Neural cell (in vitro differentiated cells): ENCODE measurements at regions not wholly inside any gene's neighbourhood (a gene's known extent, or its start where the extent isn't known, plus 50 kb on each side); places are given as distances from the start of the nearest gene placed in this dataset.

Experiments
- H2AFZ ChIP-seq: fragments of 200-600, 300-800 bp; sonication (generic), shearing (Covaris generic); 2 replicates; pipeline ENCODE4 v1.6.0; 2014; ENCODE audit warnings: low read depth, mild to moderate bottlenecking, antibody characterized with exemption, low read length, moderate library complexity
- H3F3A ChIP-seq: fragments of 200-600 bp; shearing (Covaris generic); 2 replicates; pipeline ENCODE4 v1.6.1; 2016; ENCODE audit warnings: mild to moderate bottlenecking, moderate library complexity, mixed read lengths, antibody characterized with exemption, low read length; ENCODE audit not compliant: insufficient read depth, poor library complexity, severe bottlenecking
- H3K27ac ChIP-seq: fragments of 200-600, 300-800 bp; sonication (generic), shearing (Covaris generic); 2 replicates; pipeline ENCODE4 v1.5.1; 2014; ENCODE audit warnings: mild to moderate bottlenecking, low read length, moderate library complexity
- H3K27me3 ChIP-seq: fragments of 300-800, 200-600 bp; sonication (generic), shearing (Covaris generic); 2 replicates; pipeline ENCODE4 v1.6.0; 2014; ENCODE audit warnings: mild to moderate bottlenecking, low read depth, low read length, moderate library complexity; ENCODE audit not compliant: insufficient read depth
- H3K36me3 ChIP-seq: fragments of 300-800, 200-600 bp; sonication (generic), shearing (Covaris generic); 2 replicates; pipeline ENCODE4 v1.5.1; 2014; ENCODE audit warnings: mild to moderate bottlenecking, antibody characterized with exemption, low read length, moderate library complexity; ENCODE audit not compliant: insufficient read depth
- H3K4me2 ChIP-seq: fragments of 300-800, 200-600 bp; sonication (generic), shearing (Covaris generic); 2 replicates; pipeline ENCODE4 v1.6.0; 2014; ENCODE audit warnings: mild to moderate bottlenecking, low read length
- H3K4me3 ChIP-seq: fragments of 300-800, 200-600 bp; sonication (generic), shearing (Covaris generic); 2 replicates; pipeline ENCODE4 v1.5.1; 2014; ENCODE audit warnings: mild to moderate bottlenecking, low read length, moderate library complexity
- H3K79me2 ChIP-seq: fragments of 200-600 bp; shearing (Covaris generic); replicated peaks from 2 replicates; pipeline ENCODE4 v1.6.0; 2014; ENCODE audit warnings: mild to moderate bottlenecking, low read length, moderate library complexity; ENCODE audit not compliant: insufficient read depth
- H3K9ac ChIP-seq: fragments of 300-800, 200-600 bp; sonication (generic), shearing (Covaris generic); 2 replicates; pipeline ENCODE4 v1.6.1; 2016; ENCODE audit warnings: mild to moderate bottlenecking, low read length, mixed read lengths
- H3K9me2 ChIP-seq: fragments of 200-600 bp; shearing (Covaris generic); 2 replicates; pipeline ENCODE4 v1.6.1; 2016; ENCODE audit warnings: mild to moderate bottlenecking, low read length, mixed read lengths; ENCODE audit not compliant: insufficient read depth
- H3K9me3 ChIP-seq: fragments of 200-600, 300-800 bp; sonication (generic), shearing (Covaris generic); 2 replicates; pipeline ENCODE4 v1.6.1; 2016; ENCODE audit warnings: mild to moderate bottlenecking, mixed run types, low read length, moderate library complexity, mixed read lengths
- H4K20me1 ChIP-seq: fragments of 200-600 bp; shearing (Covaris generic); 2 replicates; pipeline ENCODE4 v1.6.1; 2016; ENCODE audit warnings: mild to moderate bottlenecking, mixed run types; ENCODE audit not compliant: insufficient read depth
- CTCF ChIP-seq: fragments of 450-650 bp; IDR thresholded peaks from 2 replicates; pipeline ENCODE4 v1.5.1; 2014; ENCODE audit warnings: antibody characterized with exemption, mild to moderate bottlenecking, moderate library complexity; ENCODE audit not compliant: poor library complexity, severe bottlenecking
- EP300 ChIP-seq: fragments of 450-650 bp; conservative IDR thresholded peaks from 2 replicates; pipeline ENCODE4 v1.6.1; 2014; ENCODE audit warnings: antibody characterized with exemption, mild to moderate bottlenecking, moderate library complexity; ENCODE audit not compliant: poor library complexity, severe bottlenecking
- EZH2 ChIP-seq: fragments of 200-600, 300-800 bp; shearing (Covaris generic), sonication (generic); IDR thresholded peaks from 2 replicates; pipeline ENCODE4 v1.6.1; 2014; ENCODE audit warnings: antibody characterized with exemption, low read length, borderline replicate concordance, mild to moderate bottlenecking; ENCODE audit not compliant: insufficient read depth, poor library complexity, severe bottlenecking
- MXI1 ChIP-seq: fragments of 450-650 bp; conservative IDR thresholded peaks from 2 replicates; pipeline ENCODE4 v1.6.1; 2014; ENCODE audit warnings: antibody characterized with exemption, mild to moderate bottlenecking; ENCODE audit not compliant: poor library complexity, severe bottlenecking
- POLR2AphosphoS5 ChIP-seq: IDR thresholded peaks from 2 replicates; pipeline ENCODE4 v1.6.1; 2012
- RAD21 ChIP-seq: fragments of 450-650 bp; conservative IDR thresholded peaks from 2 replicates; pipeline ENCODE4 v1.6.1; 2014; ENCODE audit warnings: antibody characterized with exemption, mild to moderate bottlenecking, moderate library complexity
- REST ChIP-seq: IDR thresholded peaks from 2 replicates; pipeline ENCODE4 v1.6.1; 2012; ENCODE audit warnings: borderline replicate concordance
- SMC3 ChIP-seq: fragments of 450-650 bp; conservative IDR thresholded peaks from 2 replicates; pipeline ENCODE4 v1.6.1; 2014; ENCODE audit warnings: antibody characterized with exemption, mild to moderate bottlenecking, moderate library complexity; ENCODE audit not compliant: poor library complexity
- TAF1 ChIP-seq: IDR thresholded peaks from 2 replicates; pipeline ENCODE4 v1.6.1; 2012; ENCODE audit warnings: low read depth

- Histone ChIP-seq H3K27ac (no peak overlapping the region), H3K9me2 (no peaks in the 10 kb centered on the region), H3K9ac (no peak overlapping the region), H3K4me3 (no peak overlapping the region), H3K36me3 (no peaks in the 10 kb centered on the region), H3K79me2 (no peaks in the 10 kb centered on the region), H4K20me1 (no peaks in the 10 kb centered on the region), H3F3A (no peaks in the 10 kb centered on the region), H3K4me2 (no peak overlapping the region), H3K27me3 (no peaks in the 10 kb centered on the region), H2AFZ (no peak overlapping the region), H3K9me3 (no peaks in the 10 kb centered on the region)
- TF ChIP-seq RAD21 (peak; percentile 98), TAF1 (no peak), POLR2AphosphoS5 (no peak), SMC3 (peak; percentile 98), CTCF (peak; percentile 92), REST (no peak), EZH2 (no peak), EP300 (no peak), MXI1 (peak; percentile 24)
These were observed 150.1 kb upstream of the UBASH3B start for GRCh38 chr11:122505304-122506006.

GRCh38 chr11:122494221-122494620, 161.3 kb upstream of the UBASH3B start:
- H4K20me1 ChIP-seq = no peaks in the 10 kb centered on the region
- no peaks in the 10 kb centered on the region for H3K9me3 ChIP-seq
- H3K27me3 ChIP-seq = no peaks in the 10 kb centered on the region
- TF ChIP-seq REST = no peak
- TF ChIP-seq TAF1 = no peak
- TF ChIP-seq SMC3 = no peak
- no peak for TF ChIP-seq MXI1
- no peak for TF ChIP-seq RAD21
- no peak overlapping the region for H3K4me2 ChIP-seq
- H3K36me3 ChIP-seq = no peaks in the 10 kb centered on the region
- H3K27ac ChIP-seq = no peak overlapping the region
- H3K9ac ChIP-seq = no peak overlapping the region
- no peaks in the 10 kb centered on the region for H3K9me2 ChIP-seq
- no peak overlapping the region for H2AFZ ChIP-seq
- H3F3A ChIP-seq = no peaks in the 10 kb centered on the region
- H3K4me3 ChIP-seq = no peak overlapping the region
- no peaks in the 10 kb centered on the region for H3K79me2 ChIP-seq
